ENCODE measurements at regions not wholly inside any gene's neighbourhood (a gene's known extent, or its start where the extent isn't known, plus 50 kb on each side); places are given as distances from the start of the nearest gene placed in this dataset.

- DNase-seq (ENCODE audit: insufficient read length, low spot score) = no peak
- FAIRE-seq = no peak
Measured at GRCh38 chr13:74625541-74625940, 491.3 kb upstream of the KLF12 start.

DNA sequence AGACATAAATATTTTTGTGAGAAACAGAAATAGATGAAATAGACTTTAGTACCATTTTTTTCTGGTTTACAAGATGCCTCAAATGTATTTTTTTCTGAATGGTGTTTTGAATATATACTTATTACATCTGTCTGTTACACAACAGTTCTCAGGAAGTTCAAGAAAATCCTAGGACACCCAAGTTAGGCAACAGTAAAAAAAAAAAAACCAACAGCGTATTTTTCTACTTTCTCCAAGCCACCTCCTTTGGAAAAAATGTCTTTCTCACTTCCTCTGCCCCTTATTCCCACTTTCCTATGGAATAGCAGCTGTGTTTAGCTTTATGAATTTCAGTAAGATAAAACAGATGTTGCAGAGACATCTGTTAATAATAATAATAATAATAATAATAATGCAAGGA, 489.6 kb upstream of the KLF12 start:
- FAIRE-seq (no peak), DNase-seq (ENCODE audit: insufficient read length, low spot score) (no peak)

GRCh38 chr13:74622284-74622683, 488.1 kb upstream of the KLF12 start:
- no peak for DNase-seq (ENCODE audit: insufficient read length, low spot score)

GRCh38 chr13:74620711-74621110, 486.5 kb upstream of the KLF12 start:
- FAIRE-seq (no peak), DNase-seq (ENCODE audit: insufficient read length, low spot score) (no peak)

More at GRCh38 chr13:74622284-74622683, 488.1 kb upstream of the KLF12 start:
- no peak for FAIRE-seq

DNA sequence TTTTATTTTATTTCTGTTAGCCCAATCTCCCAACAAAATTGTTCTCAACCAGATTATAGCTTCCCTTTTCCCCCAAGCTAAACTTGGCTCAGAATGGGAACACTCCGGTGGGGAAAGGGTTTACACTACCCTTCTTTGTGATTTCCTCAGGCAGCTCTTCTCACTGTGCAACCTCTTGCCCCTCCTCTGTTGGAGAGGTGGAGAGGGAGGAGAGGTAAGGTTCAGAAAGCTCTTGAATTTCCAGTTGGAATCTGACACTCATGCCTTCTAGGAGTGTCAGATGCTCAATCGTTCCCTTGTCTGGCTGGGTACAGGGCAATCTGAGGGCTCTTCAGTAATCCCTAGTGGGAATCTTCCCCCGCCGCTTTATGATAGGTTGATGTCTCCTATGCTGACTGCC, 486.1 kb upstream of the KLF12 start:
- no peak for FAIRE-seq
- no peak for DNase-seq (ENCODE audit: insufficient read length, low spot score)

- DNase-seq (ENCODE audit: insufficient read length, low spot score) (no peak), FAIRE-seq (no peak)
Measured at GRCh38 chr13:74597526-74597925, 463.3 kb upstream of the KLF12 start.

GRCh38 chr13:74596691-74597090, 462.5 kb upstream of the KLF12 start:
- no peak for FAIRE-seq
- DNase-seq (ENCODE audit: insufficient read length, low spot score) = no peak

DNA sequence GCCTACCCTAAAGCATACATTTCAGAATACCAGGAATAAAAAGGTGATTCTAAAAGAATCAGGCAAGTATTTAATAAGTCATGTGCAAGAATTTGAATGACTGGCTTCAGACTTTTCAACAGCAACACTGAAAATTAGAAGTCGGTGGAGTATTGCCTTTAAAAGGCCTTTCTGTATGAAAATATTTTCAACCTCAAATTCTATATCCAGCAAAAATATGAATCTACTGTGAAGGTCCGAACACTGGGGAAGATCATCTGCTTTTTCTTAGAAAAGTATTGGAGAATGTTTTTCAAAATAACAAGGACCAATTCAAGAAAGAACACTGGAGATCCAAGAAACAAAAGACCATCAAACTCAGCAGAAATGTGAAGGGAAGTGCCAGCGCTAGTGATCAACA, 459.5 kb upstream of the KLF12 start:
- FAIRE-seq (no peak), DNase-seq (ENCODE audit: insufficient read length, low spot score) (no peak)

GRCh38 chr13:74586847-74587246, 452.6 kb upstream of the KLF12 start:
- DNase-seq (ENCODE audit: insufficient read length, low spot score) (no peak), FAIRE-seq (no peak)

- no peak for DNase-seq (ENCODE audit: insufficient read length, low spot score)
- no peak for FAIRE-seq
Measured at GRCh38 chr13:74576420-74576819, 442.2 kb upstream of the KLF12 start.

GRCh38 chr13:74575729-74576125, 441.5 kb upstream of the KLF12 start:
- DNase-seq (ENCODE audit: insufficient read length, low spot score) (peak; percentile 21), FAIRE-seq (no peak)

DNA sequence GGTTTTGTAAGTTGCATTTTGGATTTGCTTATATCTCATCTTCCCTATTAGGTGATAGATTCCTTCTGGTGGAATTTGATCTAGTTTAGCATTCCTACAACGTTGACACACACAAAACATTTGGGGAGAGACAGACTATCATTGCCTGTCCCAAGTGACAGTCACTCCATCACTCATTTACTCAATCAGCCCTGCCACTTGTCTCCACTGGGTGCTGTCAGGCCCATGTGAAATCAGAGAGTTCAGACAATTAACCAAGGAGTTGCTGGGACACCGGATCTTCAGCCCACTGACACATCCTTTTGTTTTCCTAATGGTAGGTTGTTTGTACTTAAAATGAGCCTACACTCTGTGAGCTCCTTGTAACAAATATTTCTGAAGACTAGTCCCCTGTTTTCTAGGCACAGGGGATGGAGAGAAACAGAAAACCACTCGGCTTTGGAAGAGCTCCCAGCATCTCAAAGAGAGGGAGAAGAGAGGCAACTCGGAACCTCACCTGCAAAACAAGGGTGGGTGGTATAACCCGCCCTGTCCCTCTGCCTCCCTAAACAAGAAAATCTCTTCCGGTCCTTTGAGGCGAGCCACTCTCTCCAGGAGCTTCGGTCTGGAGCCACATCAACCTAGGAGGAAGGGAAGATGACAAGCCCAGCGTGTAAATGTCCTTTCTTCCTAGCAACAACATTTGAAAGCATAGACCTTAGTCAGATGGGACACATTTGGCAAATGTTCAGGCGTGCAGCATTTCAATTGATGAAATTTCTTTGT, 440.9 kb upstream of the KLF12 start:
- no peak for FAIRE-seq
- no peak for DNase-seq (ENCODE audit: insufficient read length, low spot score)

GRCh38 chr13:74573654-74574053, 439.4 kb upstream of the KLF12 start:
- no peak for FAIRE-seq
- DNase-seq (ENCODE audit: insufficient read length, low spot score) = no peak

DNA sequence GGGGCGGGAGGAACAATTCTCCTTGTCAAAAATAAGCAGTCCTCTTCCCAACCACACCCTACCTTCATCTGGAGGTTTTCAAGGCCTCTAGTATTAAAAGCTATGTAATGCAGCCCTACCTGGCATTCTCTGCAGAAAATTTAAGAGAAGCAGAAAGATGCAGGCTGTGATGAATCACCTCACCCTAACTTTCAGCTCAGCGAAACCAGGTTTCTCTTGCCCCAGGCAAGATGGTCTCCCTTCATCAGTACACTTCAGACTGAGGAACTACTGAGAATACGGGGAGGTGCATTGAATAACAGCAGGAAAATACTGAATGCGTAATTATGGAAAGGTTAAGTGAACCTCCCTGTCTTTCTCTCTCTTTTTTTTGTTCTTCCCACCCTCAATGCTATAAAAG, 437.6 kb upstream of the KLF12 start:
- FAIRE-seq (no peak), DNase-seq (ENCODE audit: insufficient read length, low spot score) (no peak)

DNA sequence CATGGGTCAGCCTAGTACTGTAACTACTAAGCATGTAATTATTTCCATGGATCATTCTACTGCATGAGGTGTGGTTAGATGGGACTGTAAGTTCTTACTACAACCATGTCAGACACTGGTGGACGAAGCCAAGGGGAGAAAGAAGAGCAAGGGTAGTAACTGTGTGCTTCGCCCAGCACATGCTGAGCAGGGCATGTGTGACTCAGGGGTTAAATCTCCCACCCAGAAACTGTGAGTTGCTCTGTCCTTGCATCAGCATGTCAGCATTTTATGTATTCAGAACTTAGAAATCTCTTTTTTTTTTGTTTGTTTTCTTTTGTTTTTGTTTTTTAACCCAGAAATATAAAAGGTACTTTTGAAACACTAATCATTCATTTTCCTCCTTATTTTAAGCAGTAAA, 436.6 kb upstream of the KLF12 start:
- DNase-seq (ENCODE audit: insufficient read length, low spot score) = no peak
- FAIRE-seq = no peak

DNA sequence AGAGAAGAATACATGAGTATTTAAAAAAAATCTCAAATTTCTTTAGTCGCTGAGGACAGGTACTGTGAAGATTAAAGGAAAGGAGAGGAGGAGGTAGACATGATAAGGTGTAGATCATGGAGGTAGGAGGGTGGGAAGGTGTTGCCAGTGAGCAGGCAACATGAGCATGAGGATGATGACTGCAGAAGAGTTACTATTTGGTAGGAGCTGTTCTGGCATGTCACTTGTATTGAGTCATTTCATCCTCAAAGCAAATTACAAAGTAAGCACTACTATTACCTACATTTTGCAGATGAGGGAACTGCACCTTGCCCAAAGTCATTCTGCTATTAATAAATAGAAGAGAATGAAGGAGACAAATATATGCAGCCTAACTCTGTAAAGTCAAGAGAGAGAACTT, 435.8 kb upstream of the KLF12 start:
- FAIRE-seq (no peak), DNase-seq (ENCODE audit: insufficient read length, low spot score) (no peak)

GRCh38 chr13:74569251-74569650, 435.0 kb upstream of the KLF12 start:
- DNase-seq (ENCODE audit: insufficient read length, low spot score) (no peak), FAIRE-seq (no peak)

- DNase-seq (ENCODE audit: insufficient read length, low spot score) (no peak), FAIRE-seq (no peak)
Measured at GRCh38 chr13:74567485-74567884, 433.3 kb upstream of the KLF12 start.

DNA sequence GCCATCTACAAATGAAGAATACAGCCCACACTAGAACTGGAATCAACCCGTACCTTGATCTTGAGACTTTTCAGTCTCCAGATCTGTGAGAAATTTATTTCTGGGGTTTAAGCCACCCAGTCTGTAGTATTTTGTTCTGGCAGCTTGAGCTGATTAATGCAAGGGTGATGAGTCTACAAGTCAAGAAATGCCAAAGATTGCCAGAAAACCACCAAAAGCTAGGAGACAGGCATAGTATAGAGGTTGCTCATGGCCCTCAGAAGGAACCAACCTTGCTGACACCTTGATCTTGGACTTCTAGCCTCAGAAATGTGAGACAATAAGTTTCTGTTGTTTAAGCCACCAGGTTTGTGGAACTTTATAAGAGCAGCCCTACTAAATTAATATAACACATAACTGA, 428.2 kb upstream of the KLF12 start:
- DNase-seq (ENCODE audit: insufficient read length, low spot score) (no peak), FAIRE-seq (no peak)

- no peak for FAIRE-seq
- DNase-seq (ENCODE audit: insufficient read length, low spot score) = no peak
Measured at GRCh38 chr13:74561155-74561554, 427.0 kb upstream of the KLF12 start.

GRCh38 chr13:74560325-74560724, 426.1 kb upstream of the KLF12 start:
- FAIRE-seq (no peak), DNase-seq (ENCODE audit: insufficient read length, low spot score) (no peak)

- DNase-seq (ENCODE audit: insufficient read length, low spot score) = no peak
- no peak for FAIRE-seq
Measured at GRCh38 chr13:74557870-74558269, 423.7 kb upstream of the KLF12 start.

Measured in HTR-8/SVneo (cell line).